ENCODE measurements at regions not wholly inside any gene's neighbourhood (a gene's known extent, or its start where the extent isn't known, plus 50 kb on each side); places are given as distances from the start of the nearest gene placed in this dataset.

DNA sequence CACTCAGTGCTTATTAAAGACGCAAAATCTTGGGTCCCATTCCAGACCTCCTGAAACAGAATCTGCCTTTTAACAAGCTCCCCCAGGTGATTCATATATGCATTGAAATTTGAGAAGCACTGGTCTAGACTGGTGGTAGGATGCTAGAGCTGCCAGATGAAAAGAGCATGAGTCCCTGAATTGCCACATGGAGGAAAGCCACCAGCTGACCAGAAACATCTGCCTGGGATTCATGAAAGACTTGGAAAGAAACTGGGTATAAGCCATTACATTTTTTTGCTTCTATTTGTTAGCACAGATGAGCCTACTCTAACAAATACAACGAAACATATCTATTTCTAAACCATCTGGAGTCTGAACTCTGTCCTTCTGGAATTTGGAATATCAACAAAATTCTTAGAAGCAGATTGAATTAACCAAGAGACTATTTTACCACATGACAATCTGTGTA is 228.9 kb downstream of the RBM43 start:
- DNase-seq (ENCODE audit: low spot score): no peak

DNA sequence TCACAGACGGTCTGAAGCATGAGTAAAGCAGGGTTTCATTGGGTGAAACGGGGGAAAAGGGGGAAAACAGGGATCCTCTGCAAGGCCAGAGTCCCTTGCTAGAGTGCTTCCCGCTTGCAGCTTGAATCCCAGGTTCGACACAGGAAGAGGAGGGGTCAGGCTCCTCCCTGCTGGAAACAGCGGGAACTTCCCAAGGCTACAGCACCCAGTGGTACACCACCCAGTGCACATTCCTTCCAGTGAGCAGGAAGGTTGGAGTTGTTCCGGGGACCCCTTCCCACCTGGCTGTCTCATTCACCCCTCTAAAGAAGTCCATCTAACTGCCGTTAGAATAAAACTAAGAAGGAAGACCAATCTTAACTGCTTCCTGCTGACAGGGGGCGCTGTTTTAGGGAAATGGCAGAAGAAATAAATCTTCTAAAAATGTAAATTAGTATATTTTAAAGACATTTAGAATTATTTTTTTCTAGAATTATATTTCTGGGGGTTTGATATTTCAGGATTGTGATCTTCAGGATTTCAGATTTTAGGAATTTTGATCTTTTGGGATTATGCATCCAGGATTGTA is 230.9 kb downstream of the RBM43 start:
- DNase-seq (ENCODE audit: low spot score): no peak

- no peak for DNase-seq (ENCODE audit: low spot score)
Measured at GRCh38 chr2:151029406-151030157, 232.1 kb downstream of the RBM43 start.

- no peak for DNase-seq (ENCODE audit: low spot score)
Measured at GRCh38 chr2:151028691-151029176, 232.9 kb downstream of the RBM43 start.

GRCh38 chr2:151027151-151027550 is 234.5 kb downstream of the RBM43 start:
- DNase-seq (ENCODE audit: low spot score): no peak

DNA sequence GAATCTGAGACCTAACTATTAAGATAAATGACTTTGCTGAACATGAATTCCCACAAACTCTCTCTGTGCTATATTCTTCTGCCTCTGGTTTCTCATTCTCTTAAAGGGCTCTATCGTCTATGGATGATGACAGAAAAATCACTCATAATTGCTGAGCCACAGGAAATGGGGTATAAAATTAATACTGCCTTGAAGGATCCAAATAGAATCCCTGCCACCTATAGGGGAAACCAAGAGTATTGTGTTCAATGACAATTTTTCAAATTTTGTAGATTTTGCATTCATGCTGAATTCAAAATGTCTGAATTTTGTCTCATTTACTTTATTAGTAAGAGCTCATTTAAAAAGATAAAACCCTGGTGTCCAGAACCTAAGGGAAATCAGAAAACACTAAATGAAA is 235.8 kb downstream of the RBM43 start:
- DNase-seq (ENCODE audit: low spot score): no peak

GRCh38 chr2:151024696-151025251 is 236.9 kb downstream of the RBM43 start:
- DNase-seq (ENCODE audit: low spot score): no peak

GRCh38 chr2:151021747-151022452 is 239.8 kb downstream of the RBM43 start:
- no peak for DNase-seq (ENCODE audit: low spot score)

DNA sequence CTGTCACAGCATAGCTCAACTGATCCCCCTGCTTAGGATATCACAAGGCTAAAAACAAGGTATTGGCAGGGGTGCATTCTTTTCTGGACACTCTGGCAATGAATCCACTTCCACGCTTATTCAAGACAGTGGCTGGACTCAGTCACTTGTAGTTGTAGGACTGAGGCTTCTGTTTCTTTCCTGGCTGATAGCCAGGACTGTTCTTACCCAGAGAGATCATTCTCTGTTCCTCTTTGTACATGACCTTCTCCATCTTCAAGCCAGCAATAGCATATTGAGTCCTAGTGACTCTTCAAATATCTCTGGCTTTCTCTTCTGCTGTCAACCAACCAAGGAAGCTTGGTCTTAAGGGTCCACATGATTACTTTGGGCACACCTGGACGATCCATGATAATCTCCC is 241.3 kb downstream of the RBM43 start:
- no peak for DNase-seq (ENCODE audit: low spot score)

DNA sequence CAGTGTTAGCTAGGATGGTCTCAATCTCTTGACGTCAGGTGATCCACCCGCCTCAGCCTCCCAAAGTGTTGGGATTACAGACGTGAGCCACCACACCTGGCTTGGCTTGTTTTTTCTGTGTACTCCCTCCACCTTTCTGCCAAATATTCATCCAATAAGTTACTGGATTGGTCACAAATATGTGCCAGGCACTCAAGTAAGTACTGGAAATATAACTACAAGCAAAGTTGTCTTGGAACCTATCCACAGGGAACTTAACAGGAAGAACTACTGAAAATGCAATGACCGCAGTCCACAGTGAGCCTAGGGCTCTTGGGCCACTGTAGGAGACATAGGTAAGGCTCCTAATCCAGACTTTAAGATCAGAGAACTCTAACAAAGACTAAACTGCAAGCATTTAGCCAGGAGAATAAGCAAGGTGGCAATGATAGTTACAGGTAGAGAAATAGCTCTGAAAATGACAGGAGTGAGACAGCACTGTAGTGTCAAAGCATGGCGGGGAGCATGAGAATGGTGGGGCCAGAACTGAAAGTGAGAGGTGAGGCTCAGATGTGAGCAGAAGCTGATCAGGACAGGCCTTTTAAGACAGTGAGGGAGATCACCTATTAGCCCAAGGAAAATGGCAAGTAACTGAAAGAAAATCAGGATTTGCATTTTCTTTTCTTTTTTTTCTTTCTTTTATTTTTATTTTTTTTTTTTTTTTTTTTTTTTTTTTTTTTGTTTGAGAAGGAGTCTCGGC is 252.1 kb downstream of the RBM43 start:
- no peak for DNase-seq (ENCODE audit: low spot score)

- no peak for DNase-seq (ENCODE audit: low spot score)
Measured at GRCh38 chr2:151007365-151007764, 254.3 kb downstream of the RBM43 start.

GRCh38 chr2:151002959-151003600 is 258.6 kb downstream of the RBM43 start:
- DNase-seq (ENCODE audit: low spot score): no peak

DNA sequence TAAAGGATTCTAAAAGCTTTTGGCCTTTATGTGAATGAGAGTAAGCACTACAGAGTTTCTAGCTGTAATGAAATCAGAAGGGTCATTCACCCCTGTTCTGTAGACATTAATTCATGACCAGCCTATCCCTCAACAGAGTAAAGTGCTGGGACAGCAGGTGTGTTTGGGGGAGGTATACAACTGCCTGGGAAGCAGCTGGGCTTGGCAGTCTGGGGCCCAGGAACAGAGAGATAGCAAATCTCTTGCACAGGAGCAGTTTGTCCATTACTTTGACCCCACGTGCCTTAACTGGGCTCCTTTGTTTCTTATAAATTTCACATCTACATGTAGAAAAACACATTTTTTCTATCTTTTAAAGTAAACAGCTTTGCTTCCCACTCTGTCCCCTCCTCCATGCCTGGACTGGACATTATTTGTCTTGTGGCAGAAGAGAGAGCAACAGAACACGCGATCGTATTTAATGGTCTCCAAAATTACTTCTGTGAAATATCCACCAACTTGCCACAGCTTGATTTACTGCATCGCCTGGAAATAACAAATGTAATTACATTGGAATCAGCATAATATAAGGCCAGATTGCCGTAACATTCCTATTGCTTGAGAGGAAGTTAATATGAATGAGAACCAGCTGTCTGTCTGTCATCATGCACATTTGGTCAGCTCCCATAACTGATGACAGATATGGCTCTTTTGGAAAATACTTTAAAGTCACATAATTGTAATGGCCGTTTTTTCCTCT is 263.8 kb downstream of the RBM43 start:
- DNase-seq (ENCODE audit: low spot score): no peak

DNA sequence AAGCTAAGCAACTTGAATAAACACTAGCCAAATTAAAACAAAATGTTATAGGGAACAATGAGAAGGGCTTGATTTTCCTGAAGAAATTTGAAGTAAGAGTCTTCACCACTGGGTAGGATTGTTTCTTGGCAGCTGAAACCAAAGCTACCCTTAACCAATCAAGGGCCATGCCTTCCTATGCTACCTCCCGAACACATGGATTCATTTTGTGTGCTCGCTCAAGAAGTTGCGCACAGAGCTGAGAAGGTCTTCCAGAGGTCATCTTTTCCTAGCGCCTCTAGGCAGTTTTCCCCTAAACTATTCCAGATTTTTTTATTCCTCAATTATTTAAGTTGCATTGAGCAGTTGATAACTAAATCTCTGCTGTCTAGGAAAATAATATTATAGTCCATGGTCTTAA is 264.6 kb downstream of the RBM43 start:
- no peak for DNase-seq (ENCODE audit: low spot score)

- DNase-seq (ENCODE audit: low spot score): no peak
Measured at GRCh38 chr2:150994076-150994475, 267.6 kb downstream of the RBM43 start.

- DNase-seq (ENCODE audit: low spot score): no peak
Measured at GRCh38 chr2:150989969-150990368, 271.7 kb downstream of the RBM43 start.

- no peak for DNase-seq (ENCODE audit: low spot score)
Measured at GRCh38 chr2:150985741-150986140, 275.9 kb downstream of the RBM43 start.

DNA sequence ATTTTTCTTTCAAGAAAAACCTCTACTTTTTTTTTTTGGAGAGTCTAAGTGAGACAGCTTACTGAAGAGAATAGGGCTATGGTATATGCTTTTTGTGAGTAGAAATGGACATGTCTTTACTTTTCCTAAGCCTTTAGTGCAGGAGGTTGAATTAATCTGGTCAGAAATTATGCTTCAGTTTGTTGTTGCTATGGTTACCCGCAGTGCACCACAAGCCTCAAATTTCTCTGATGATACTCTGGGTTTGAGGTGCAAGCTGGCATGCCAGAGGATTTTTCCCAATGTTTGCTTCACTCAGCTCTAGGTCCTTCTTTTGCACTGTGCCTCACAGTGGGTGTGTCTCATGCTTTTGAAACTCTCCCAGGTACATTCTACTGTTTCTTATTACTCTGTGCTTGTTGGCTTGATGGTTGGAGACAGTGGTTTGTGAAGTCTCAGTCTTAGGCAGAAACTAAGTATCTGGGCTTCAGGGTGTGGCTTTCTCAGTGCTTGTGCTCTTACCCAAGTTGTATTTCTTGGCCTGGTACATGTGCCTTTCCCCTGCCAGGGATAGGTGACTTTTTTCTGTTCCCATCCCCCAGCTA is 278.3 kb downstream of the RBM43 start:
- DNase-seq (ENCODE audit: low spot score): no peak

GRCh38 chr2:150981826-150982225 is 279.8 kb downstream of the RBM43 start:
- no peak for DNase-seq (ENCODE audit: low spot score)

GRCh38 chr2:150978053-150978452 is 283.6 kb downstream of the RBM43 start:
- DNase-seq (ENCODE audit: low spot score): no peak

All from ureter (tissue), 1 donor.